ENCODE measurements at regions not wholly inside any gene's neighbourhood (a gene's known extent, or its start where the extent isn't known, plus 50 kb on each side); places are given as distances from the start of the nearest gene placed in this dataset.
"Not testable (repeated sequence)": the region's sequence is repeated elsewhere in the genome, so short reads cannot be mapped to it uniquely, and the experiment has no call there.

DNA sequence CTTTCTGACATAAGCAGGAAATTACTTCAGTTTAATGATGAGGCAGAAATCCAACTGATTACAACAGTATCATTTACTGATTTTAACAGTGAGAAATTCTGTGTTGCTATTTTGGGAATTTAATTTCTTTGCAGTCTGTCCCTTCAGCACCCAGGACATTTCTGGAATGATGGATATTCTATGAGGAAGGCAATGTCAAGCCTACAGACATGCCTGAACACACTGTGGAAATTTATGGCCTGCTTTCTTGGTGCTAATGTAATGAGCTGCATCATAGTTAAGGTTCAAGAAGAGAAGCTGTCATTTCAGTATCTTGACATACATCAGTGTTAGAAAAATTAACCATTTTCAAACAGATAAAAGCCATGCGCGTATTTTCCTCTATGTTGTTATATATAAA lies 87.7 kb downstream of the SLITRK1 start:
- no peaks in the 10 kb centered on the region for H3K27me3 ChIP-seq (ENCODE audit: insufficient read depth, low read length)
- H3K36me3 ChIP-seq (ENCODE audit: insufficient read depth, low read length): no peaks in the 10 kb centered on the region
- H3K4me1 ChIP-seq (ENCODE audit: control insufficient read depth, insufficient read depth, low read length, unreplicated experiment): no peaks in the 10 kb centered on the region
- H3K27ac ChIP-seq (ENCODE audit: low read depth, low read length): no peak overlapping the region
- no peak overlapping the region for H3K4me3 ChIP-seq (ENCODE audit: low read depth, low read length)
- no peak overlapping the region for H2AFZ ChIP-seq (ENCODE audit: low read length, unreplicated experiment)
- H3K79me2 ChIP-seq (ENCODE audit: control insufficient read depth, insufficient read depth, low read length, unreplicated experiment): no peaks in the 10 kb centered on the region

DNA sequence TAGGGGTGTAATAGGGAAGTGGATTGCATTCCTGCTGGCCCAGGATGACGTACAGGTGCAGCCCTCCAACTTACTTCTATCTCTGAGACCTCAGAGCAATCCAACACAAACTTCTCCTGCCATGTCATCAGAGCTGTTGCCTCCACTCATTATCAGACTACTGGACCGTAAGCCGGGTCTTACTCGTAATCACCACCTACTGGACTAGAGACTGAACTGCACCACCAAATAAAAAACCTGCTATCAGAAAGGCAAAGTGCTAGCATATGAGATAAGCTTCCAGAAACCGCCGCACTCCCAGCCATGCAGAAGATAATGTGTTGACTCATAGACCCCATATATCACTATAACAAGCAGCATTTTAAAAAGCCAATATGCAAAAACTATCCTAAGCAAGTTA lies 102.0 kb downstream of the SLITRK1 start:
- Histone ChIP-seq H3K4me1 (ENCODE audit: control insufficient read depth, insufficient read depth, low read length, unreplicated experiment) (no peaks in the 10 kb centered on the region), H3K27ac (ENCODE audit: low read depth, low read length) (no peak overlapping the region), H3K79me2 (ENCODE audit: control insufficient read depth, insufficient read depth, low read length, unreplicated experiment) (no peaks in the 10 kb centered on the region), H3K4me3 (ENCODE audit: low read depth, low read length) (no peak overlapping the region), H3K36me3 (ENCODE audit: insufficient read depth, low read length) (no peaks in the 10 kb centered on the region), H2AFZ (ENCODE audit: low read length, unreplicated experiment) (no peak overlapping the region), H3K27me3 (ENCODE audit: insufficient read depth, low read length) (no peaks in the 10 kb centered on the region)

DNA sequence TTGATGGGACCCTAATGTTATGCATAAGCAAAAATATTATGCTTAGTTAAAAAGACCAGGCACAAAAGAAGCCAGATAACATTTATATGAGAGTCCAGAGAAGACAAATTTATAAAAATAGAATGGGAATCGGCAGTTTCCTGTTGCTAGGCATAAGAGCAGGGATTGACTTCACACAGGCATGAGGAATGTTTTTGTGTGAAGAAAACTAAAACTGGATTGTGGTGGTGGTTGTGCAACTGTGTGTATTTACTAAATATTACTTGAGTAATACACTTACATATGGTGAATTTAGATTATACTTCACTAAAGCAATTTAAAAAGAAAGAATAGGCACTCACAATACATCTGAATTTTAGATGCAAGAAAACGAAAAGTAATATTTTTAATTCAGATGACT lies 108.3 kb downstream of the SLITRK1 start:
- H3K27ac ChIP-seq (ENCODE audit: low read depth, low read length): no peak overlapping the region
- no peaks in the 10 kb centered on the region for H3K27me3 ChIP-seq (ENCODE audit: insufficient read depth, low read length)
- no peak overlapping the region for H2AFZ ChIP-seq (ENCODE audit: low read length, unreplicated experiment)
- no peaks in the 10 kb centered on the region for H3K79me2 ChIP-seq (ENCODE audit: control insufficient read depth, insufficient read depth, low read length, unreplicated experiment)
- no peaks in the 10 kb centered on the region for H3K4me1 ChIP-seq (ENCODE audit: control insufficient read depth, insufficient read depth, low read length, unreplicated experiment)
- no peak overlapping the region for H3K4me3 ChIP-seq (ENCODE audit: low read depth, low read length)
- H3K36me3 ChIP-seq (ENCODE audit: insufficient read depth, low read length): no peaks in the 10 kb centered on the region

DNA sequence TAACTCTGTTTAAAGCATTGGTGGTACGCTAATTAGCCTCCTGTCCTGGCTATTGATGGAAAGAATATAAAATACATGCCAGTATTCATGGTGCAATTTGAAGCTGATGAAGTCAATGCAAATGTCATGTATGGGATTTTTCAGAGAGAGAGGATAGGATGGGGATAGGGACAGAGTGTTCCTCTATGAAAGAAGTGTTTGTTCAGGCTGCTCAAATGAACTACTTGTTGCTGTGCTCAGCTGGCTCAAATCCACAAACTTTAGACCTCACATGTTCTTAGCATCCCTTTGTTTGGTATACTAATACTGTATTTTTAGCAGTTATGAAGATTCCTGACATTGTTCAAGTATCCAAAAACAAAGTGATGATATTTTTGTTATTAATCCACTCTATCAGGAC lies 116.5 kb downstream of the SLITRK1 start:
- Histone ChIP-seq H3K4me3 (ENCODE audit: low read depth, low read length) (no peak overlapping the region), H3K79me2 (ENCODE audit: control insufficient read depth, insufficient read depth, low read length, unreplicated experiment) (no peaks in the 10 kb centered on the region), H3K4me1 (ENCODE audit: control insufficient read depth, insufficient read depth, low read length, unreplicated experiment) (no peaks in the 10 kb centered on the region), H3K27me3 (ENCODE audit: insufficient read depth, low read length) (no peaks in the 10 kb centered on the region), H2AFZ (ENCODE audit: low read length, unreplicated experiment) (no peak overlapping the region), H3K36me3 (ENCODE audit: insufficient read depth, low read length) (no peaks in the 10 kb centered on the region), H3K27ac (ENCODE audit: low read depth, low read length) (no peak overlapping the region)

DNA sequence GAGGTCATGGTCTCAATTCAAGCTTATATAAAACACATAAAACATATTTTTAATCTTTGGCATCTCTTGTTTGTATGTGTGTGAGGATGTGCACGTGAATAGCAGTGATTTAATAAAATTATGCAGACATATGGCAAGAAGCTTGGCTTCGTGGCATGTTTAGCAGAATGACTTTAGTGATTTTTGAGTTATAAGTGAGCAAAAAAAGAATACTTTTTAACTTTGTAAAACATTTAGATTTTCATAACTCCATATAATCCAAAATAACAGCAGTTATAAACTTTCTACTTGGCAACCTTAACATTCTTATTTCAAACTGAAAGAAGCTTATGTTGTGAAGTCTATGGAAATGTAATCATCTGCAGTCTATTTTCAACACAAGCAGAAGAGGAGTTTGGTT lies 120.6 kb downstream of the SLITRK1 start:
- Histone ChIP-seq H2AFZ (ENCODE audit: low read length, unreplicated experiment) (no peak overlapping the region), H3K27me3 (ENCODE audit: insufficient read depth, low read length) (no peaks in the 10 kb centered on the region), H3K36me3 (ENCODE audit: insufficient read depth, low read length) (no peaks in the 10 kb centered on the region), H3K4me1 (ENCODE audit: control insufficient read depth, insufficient read depth, low read length, unreplicated experiment) (no peaks in the 10 kb centered on the region), H3K27ac (ENCODE audit: low read depth, low read length) (no peak overlapping the region), H3K79me2 (ENCODE audit: control insufficient read depth, insufficient read depth, low read length, unreplicated experiment) (no peaks in the 10 kb centered on the region), H3K4me3 (ENCODE audit: low read depth, low read length) (no peak overlapping the region)

DNA sequence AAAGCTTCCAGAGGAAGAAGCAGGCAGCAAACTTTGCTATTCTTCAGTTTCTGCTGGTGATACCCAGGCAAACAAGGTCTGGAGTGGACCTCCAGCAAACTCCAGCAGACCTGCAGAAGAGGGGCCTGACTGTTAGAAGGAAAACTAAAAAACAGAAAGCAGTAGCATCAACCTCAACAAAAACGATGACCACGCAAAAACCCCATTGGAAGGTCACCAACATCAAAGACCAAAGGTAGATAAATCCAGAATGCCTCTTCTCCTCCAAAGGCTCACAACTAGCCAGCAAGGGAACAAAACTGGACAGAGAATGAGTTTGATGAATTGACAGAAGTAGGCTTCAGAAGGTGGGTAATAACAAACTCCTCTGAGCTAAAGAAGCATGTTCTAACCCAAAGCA lies 127.1 kb downstream of the SLITRK1 start:
- not testable (repeated sequence) for H2AFZ ChIP-seq (ENCODE audit: low read length, unreplicated experiment); H3K27ac ChIP-seq (ENCODE audit: low read depth, low read length); H3K4me3 ChIP-seq (ENCODE audit: low read depth, low read length); H3K36me3 ChIP-seq (ENCODE audit: insufficient read depth, low read length); H3K79me2 ChIP-seq (ENCODE audit: control insufficient read depth, insufficient read depth, low read length, unreplicated experiment); H3K27me3 ChIP-seq (ENCODE audit: insufficient read depth, low read length)
- peaks cover 13% of the 10 kb centered on the region for H3K4me1 ChIP-seq (ENCODE audit: control insufficient read depth, insufficient read depth, low read length, unreplicated experiment)

DNA sequence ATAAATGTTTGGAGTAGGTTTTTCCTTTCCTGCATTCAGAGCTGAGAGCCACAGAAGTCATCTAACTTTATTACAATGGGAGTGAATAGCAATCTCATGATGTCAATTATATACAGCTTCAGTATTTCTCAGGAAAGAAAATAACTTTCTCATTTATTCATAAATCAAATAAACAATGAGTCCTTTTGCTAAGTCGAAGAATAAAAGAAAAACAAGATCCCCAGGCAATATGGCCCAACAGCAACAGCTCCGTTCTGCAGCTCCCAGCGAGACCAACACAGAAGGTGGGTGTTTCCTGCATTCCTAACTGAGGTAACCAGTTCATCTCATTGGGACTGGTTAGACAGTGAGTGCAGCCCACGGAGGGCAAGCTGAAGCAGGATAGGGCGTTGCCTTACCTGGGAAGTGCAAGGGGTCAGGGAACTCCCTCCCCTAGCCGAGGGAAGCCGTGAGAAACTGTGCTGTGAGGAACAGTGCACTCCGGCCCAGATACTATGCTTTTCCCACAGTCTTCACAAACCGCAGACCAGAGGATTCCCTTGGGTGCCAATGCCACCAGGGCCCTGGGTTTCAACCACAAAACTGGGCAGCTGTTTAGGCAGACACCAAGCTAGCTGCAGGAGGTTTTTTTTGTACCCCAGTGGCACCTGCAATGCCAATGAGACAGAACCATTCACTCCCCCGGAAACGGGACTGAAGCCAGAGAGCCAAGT lies 128.2 kb downstream of the SLITRK1 start:
- no peak overlapping the region for H3K27ac ChIP-seq (ENCODE audit: low read depth, low read length)
- no peaks in the 10 kb centered on the region for H3K27me3 ChIP-seq (ENCODE audit: insufficient read depth, low read length)
- no peak overlapping the region for H3K4me3 ChIP-seq (ENCODE audit: low read depth, low read length)
- H3K36me3 ChIP-seq (ENCODE audit: insufficient read depth, low read length): no peaks in the 10 kb centered on the region
- no peaks in the 10 kb centered on the region for H3K79me2 ChIP-seq (ENCODE audit: control insufficient read depth, insufficient read depth, low read length, unreplicated experiment)
- no peak overlapping the region for H2AFZ ChIP-seq (ENCODE audit: low read length, unreplicated experiment)
- H3K4me1 ChIP-seq (ENCODE audit: control insufficient read depth, insufficient read depth, low read length, unreplicated experiment): peaks cover 13% of the 10 kb centered on the region

DNA sequence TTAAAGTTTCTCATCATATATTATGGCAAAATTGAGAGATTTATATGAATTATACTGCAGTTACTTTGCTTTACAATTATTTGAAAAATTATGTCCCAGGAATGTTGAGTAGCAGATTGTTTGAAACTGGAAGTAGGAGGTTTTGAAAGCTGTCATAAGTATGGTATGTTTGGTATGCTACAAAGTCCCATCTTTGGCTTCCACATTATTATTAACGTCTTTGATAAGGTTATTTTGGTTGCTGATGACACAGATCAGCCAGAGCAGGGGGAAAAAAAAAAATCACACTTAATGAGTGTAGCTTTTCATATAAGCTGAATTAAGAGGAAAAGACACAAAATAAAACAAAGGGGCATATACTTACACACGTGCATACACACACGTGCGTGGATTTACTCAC lies 130.1 kb downstream of the SLITRK1 start:
- Histone ChIP-seq H3K4me1 (ENCODE audit: control insufficient read depth, insufficient read depth, low read length, unreplicated experiment) (peaks cover 13% of the 10 kb centered on the region), H3K79me2 (ENCODE audit: control insufficient read depth, insufficient read depth, low read length, unreplicated experiment) (no peaks in the 10 kb centered on the region), H3K27ac (ENCODE audit: low read depth, low read length) (no peak overlapping the region), H3K27me3 (ENCODE audit: insufficient read depth, low read length) (no peaks in the 10 kb centered on the region), H3K4me3 (ENCODE audit: low read depth, low read length) (peak overlapping the region; percentile 23; the same call in 1 of the 2 replicates), H2AFZ (ENCODE audit: low read length, unreplicated experiment) (peak overlapping the region; percentile 32), H3K36me3 (ENCODE audit: insufficient read depth, low read length) (no peaks in the 10 kb centered on the region)

DNA sequence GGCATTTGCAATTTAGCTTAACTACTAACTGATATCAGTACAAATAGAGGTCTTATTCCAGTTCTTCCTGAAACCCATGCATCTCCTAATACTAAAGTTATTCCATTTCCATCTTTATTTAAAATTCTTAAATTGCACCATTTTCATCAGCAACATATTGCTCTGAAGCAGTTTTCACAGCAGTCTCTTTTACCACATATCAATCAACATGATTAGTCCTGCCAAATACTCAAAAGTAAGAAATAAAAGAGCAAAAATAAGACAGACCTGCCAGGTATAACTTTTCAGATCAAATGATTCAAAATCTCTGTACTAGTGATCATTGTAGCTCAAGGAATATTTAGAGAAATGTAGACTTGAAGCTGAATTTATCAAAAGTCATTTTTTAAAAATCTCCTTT lies 141.7 kb downstream of the SLITRK1 start:
- Histone ChIP-seq H3K36me3 (ENCODE audit: insufficient read depth, low read length) (no peaks in the 10 kb centered on the region), H3K79me2 (ENCODE audit: control insufficient read depth, insufficient read depth, low read length, unreplicated experiment) (no peaks in the 10 kb centered on the region), H3K4me1 (ENCODE audit: control insufficient read depth, insufficient read depth, low read length, unreplicated experiment) (no peaks in the 10 kb centered on the region), H3K4me3 (ENCODE audit: low read depth, low read length) (no peak overlapping the region), H3K27me3 (ENCODE audit: insufficient read depth, low read length) (no peaks in the 10 kb centered on the region), H3K27ac (ENCODE audit: low read depth, low read length) (no peak overlapping the region), H2AFZ (ENCODE audit: low read length, unreplicated experiment) (no peak overlapping the region)

DNA sequence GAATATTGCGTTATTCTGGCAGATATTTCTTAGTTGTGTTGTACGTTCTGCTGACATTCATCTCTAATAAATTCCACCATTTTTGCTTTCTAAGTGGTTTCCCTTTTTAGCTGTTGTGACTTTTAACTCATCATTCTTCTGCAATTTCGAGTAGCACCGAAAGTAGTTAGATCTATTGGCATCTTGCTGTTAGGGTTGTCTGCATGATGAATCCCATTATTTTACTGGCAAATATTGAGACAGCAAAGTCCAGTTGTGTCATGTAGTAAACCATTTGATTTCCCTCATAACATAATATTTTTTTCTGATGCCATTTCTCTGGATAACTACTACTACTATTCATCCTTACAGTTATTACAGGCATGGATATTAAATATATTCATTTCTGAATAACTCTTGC lies 143.9 kb downstream of the SLITRK1 start:
- H2AFZ ChIP-seq (ENCODE audit: low read length, unreplicated experiment): no peak overlapping the region
- no peaks in the 10 kb centered on the region for H3K27me3 ChIP-seq (ENCODE audit: insufficient read depth, low read length)
- H3K27ac ChIP-seq (ENCODE audit: low read depth, low read length): no peak overlapping the region
- H3K79me2 ChIP-seq (ENCODE audit: control insufficient read depth, insufficient read depth, low read length, unreplicated experiment): no peaks in the 10 kb centered on the region
- H3K4me3 ChIP-seq (ENCODE audit: low read depth, low read length): no peak overlapping the region
- no peaks in the 10 kb centered on the region for H3K36me3 ChIP-seq (ENCODE audit: insufficient read depth, low read length)
- H3K4me1 ChIP-seq (ENCODE audit: control insufficient read depth, insufficient read depth, low read length, unreplicated experiment): no peaks in the 10 kb centered on the region

DNA sequence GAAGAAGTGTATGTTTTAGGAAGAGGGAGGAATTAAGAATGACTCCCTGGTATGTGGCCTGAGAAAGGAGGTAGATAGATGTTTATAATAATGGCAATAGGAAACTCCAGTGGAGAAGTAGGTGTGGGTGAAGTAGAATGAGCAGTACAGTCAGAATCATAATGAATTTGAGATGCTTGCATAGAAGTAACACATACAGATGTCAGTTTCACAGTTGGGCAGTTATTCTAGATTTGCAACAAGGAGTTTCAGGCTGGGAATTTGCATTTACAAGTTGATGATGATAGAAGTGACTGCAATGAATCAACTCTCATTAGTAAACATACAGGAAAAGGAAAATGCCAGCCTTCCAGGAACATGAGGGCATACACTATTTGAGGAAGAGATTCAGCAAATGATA lies 149.0 kb downstream of the SLITRK1 start:
- Histone ChIP-seq H3K79me2 (ENCODE audit: control insufficient read depth, insufficient read depth, low read length, unreplicated experiment) (no peaks in the 10 kb centered on the region), H2AFZ (ENCODE audit: low read length, unreplicated experiment) (no peak overlapping the region), H3K27me3 (ENCODE audit: insufficient read depth, low read length) (no peaks in the 10 kb centered on the region), H3K4me1 (ENCODE audit: control insufficient read depth, insufficient read depth, low read length, unreplicated experiment) (no peaks in the 10 kb centered on the region), H3K4me3 (ENCODE audit: low read depth, low read length) (no peak overlapping the region), H3K27ac (ENCODE audit: low read depth, low read length) (no peak overlapping the region), H3K36me3 (ENCODE audit: insufficient read depth, low read length) (no peaks in the 10 kb centered on the region)

All from ACC112 (cell line).